ENCODE measurements at regions not wholly inside any gene's neighbourhood (a gene's known extent, or its start where the extent isn't known, plus 50 kb on each side); places are given as distances from the start of the nearest gene placed in this dataset.

- Histone ChIP-seq H2AFZ (ENCODE audit: low read depth, low read length) (no peak overlapping the region), H3K9me2 (ENCODE audit: insufficient read depth, low read length) (no peaks in the 10 kb centered on the region), H4K20me1 (ENCODE audit: insufficient read depth) (no peaks in the 10 kb centered on the region), H3K36me3 (ENCODE audit: insufficient read depth, low read length) (no peaks in the 10 kb centered on the region), H3K4me3 (ENCODE audit: low read length) (no peak overlapping the region), H3K79me2 (replicated peaks; ENCODE audit: insufficient read depth, low read length) (no peaks in the 10 kb centered on the region), H3F3A (ENCODE audit: insufficient read depth, low read length, poor library complexity, severe bottlenecking) (no peaks in the 10 kb centered on the region), H3K9ac (ENCODE audit: low read length) (no peak overlapping the region), H3K4me2 (ENCODE audit: low read length) (no peak overlapping the region), H3K27ac (ENCODE audit: low read length) (no peak overlapping the region), H3K9me3 (ENCODE audit: low read length) (peaks cover 6% of the 10 kb centered on the region), H3K27me3 (ENCODE audit: insufficient read depth, low read depth, low read length) (no peaks in the 10 kb centered on the region)
- TF ChIP-seq RAD21 (conservative IDR thresholded peaks at IDR 0.05), result no peak
- TF ChIP-seq SMC3 (conservative IDR thresholded peaks at IDR 0.05; ENCODE audit: poor library complexity), result no peak
- TF ChIP-seq EZH2 (IDR thresholded peaks at IDR 0.05; ENCODE audit: borderline replicate concordance, insufficient read depth, low read length, poor library complexity, severe bottlenecking), result no peak
Measured at GRCh38 chr5:118653183-118653582, 335.2 kb downstream of the DTWD2 start.

DNA sequence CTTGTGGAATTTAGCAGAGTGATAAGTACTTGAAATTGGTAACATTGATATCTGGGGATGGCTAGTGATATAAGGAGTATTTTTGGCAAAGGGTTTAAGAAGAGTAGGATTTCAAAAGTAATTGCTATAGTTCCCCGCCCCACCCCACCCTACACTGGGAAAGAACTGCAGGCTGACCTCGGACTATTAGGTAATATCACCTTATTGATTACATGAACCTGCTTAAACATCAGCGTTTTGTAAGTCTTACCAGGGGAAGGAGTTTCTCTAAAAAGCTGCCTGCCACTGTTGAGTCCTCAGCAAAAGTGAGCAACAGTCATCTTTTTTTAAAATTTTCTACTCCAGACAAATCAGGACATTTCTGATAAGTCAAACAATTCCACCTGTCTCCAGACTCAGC, 337.3 kb downstream of the DTWD2 start:
- H4K20me1 ChIP-seq (ENCODE audit: insufficient read depth), result no peaks in the 10 kb centered on the region
- H3K36me3 ChIP-seq (ENCODE audit: insufficient read depth, low read length), result no peaks in the 10 kb centered on the region
- H3K27ac ChIP-seq (ENCODE audit: low read length), result no peak overlapping the region
- no peaks in the 10 kb centered on the region for H3F3A ChIP-seq (ENCODE audit: insufficient read depth, low read length, poor library complexity, severe bottlenecking)
- no peak overlapping the region for H3K4me3 ChIP-seq (ENCODE audit: low read length)
- H3K9me2 ChIP-seq (ENCODE audit: insufficient read depth, low read length), result no peaks in the 10 kb centered on the region
- no peak overlapping the region for H2AFZ ChIP-seq (ENCODE audit: low read depth, low read length)
- TF ChIP-seq CTCF (IDR thresholded peaks at IDR 0.05; ENCODE audit: poor library complexity, severe bottlenecking) (no peak), RAD21 (conservative IDR thresholded peaks at IDR 0.05) (no peak), POLR2AphosphoS5 (IDR thresholded peaks at IDR 0.05) (no peak), EP300 (conservative IDR thresholded peaks at IDR 0.05; ENCODE audit: poor library complexity, severe bottlenecking) (no peak), MXI1 (conservative IDR thresholded peaks at IDR 0.05; ENCODE audit: poor library complexity, severe bottlenecking) (no peak), SMC3 (conservative IDR thresholded peaks at IDR 0.05; ENCODE audit: poor library complexity) (no peak)
- TF ChIP-seq, protein P1, sequence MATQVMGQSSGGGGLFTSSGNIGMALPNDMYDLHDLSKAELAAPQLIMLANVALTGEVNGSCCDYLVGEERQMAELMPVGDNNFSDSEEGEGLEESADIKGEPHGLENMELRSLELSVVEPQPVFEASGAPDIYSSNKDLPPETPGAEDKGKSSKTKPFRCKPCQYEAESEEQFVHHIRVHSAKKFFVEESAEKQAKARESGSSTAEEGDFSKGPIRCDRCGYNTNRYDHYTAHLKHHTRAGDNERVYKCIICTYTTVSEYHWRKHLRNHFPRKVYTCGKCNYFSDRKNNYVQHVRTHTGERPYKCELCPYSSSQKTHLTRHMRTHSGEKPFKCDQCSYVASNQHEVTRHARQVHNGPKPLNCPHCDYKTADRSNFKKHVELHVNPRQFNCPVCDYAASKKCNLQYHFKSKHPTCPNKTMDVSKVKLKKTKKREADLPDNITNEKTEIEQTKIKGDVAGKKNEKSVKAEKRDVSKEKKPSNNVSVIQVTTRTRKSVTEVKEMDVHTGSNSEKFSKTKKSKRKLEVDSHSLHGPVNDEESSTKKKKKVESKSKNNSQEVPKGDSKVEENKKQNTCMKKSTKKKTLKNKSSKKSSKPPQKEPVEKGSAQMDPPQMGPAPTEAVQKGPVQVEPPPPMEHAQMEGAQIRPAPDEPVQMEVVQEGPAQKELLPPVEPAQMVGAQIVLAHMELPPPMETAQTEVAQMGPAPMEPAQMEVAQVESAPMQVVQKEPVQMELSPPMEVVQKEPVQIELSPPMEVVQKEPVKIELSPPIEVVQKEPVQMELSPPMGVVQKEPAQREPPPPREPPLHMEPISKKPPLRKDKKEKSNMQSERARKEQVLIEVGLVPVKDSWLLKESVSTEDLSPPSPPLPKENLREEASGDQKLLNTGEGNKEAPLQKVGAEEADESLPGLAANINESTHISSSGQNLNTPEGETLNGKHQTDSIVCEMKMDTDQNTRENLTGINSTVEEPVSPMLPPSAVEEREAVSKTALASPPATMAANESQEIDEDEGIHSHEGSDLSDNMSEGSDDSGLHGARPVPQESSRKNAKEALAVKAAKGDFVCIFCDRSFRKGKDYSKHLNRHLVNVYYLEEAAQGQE (IDR thresholded peaks at IDR 0.05; ENCODE audit: borderline replicate concordance), result no peak
- H3K79me2 ChIP-seq (replicated peaks; ENCODE audit: insufficient read depth, low read length), result no peaks in the 10 kb centered on the region
- H3K27me3 ChIP-seq (ENCODE audit: insufficient read depth, low read depth, low read length), result no peaks in the 10 kb centered on the region
- H3K9me3 ChIP-seq (ENCODE audit: low read length), result no peaks in the 10 kb centered on the region
- no peak overlapping the region for H3K4me2 ChIP-seq (ENCODE audit: low read length)
- H3K9ac ChIP-seq (ENCODE audit: low read length), result no peak overlapping the region

- H3K27ac ChIP-seq (ENCODE audit: low read length), result no peak overlapping the region
- H3K27me3 ChIP-seq (ENCODE audit: insufficient read depth, low read depth, low read length), result no peaks in the 10 kb centered on the region
- TF ChIP-seq EP300 (conservative IDR thresholded peaks at IDR 0.05; ENCODE audit: poor library complexity, severe bottlenecking) (no peak), CTCF (IDR thresholded peaks at IDR 0.05; ENCODE audit: poor library complexity, severe bottlenecking) (no peak), SMC3 (conservative IDR thresholded peaks at IDR 0.05; ENCODE audit: poor library complexity) (no peak), EZH2 (IDR thresholded peaks at IDR 0.05; ENCODE audit: borderline replicate concordance, insufficient read depth, low read length, poor library complexity, severe bottlenecking) (no peak), TAF1 (IDR thresholded peaks at IDR 0.05; ENCODE audit: low read depth) (no peak), RAD21 (conservative IDR thresholded peaks at IDR 0.05) (no peak), MXI1 (conservative IDR thresholded peaks at IDR 0.05; ENCODE audit: poor library complexity, severe bottlenecking) (no peak), POLR2AphosphoS5 (IDR thresholded peaks at IDR 0.05) (no peak)
- TF ChIP-seq, protein P1 (IDR thresholded peaks at IDR 0.05; ENCODE audit: borderline replicate concordance), result no peak
- no peak overlapping the region for H3K4me3 ChIP-seq (ENCODE audit: low read length)
- H3K9ac ChIP-seq (ENCODE audit: low read length), result no peak overlapping the region
- H3F3A ChIP-seq (ENCODE audit: insufficient read depth, low read length, poor library complexity, severe bottlenecking), result no peaks in the 10 kb centered on the region
- no peak overlapping the region for H2AFZ ChIP-seq (ENCODE audit: low read depth, low read length)
- H3K9me2 ChIP-seq (ENCODE audit: insufficient read depth, low read length), result no peaks in the 10 kb centered on the region
- no peaks in the 10 kb centered on the region for H4K20me1 ChIP-seq (ENCODE audit: insufficient read depth)
- no peaks in the 10 kb centered on the region for H3K36me3 ChIP-seq (ENCODE audit: insufficient read depth, low read length)
- no peak overlapping the region for H3K4me2 ChIP-seq (ENCODE audit: low read length)
- H3K79me2 ChIP-seq (replicated peaks; ENCODE audit: insufficient read depth, low read length), result no peaks in the 10 kb centered on the region
- no peaks in the 10 kb centered on the region for H3K9me3 ChIP-seq (ENCODE audit: low read length)
Measured at GRCh38 chr5:118647587-118647986, 340.8 kb downstream of the DTWD2 start.
